Activated naive CD4-positive, alpha-beta T cell (primary cell): ENCODE measurements at regions not wholly inside any gene's neighbourhood (a gene's known extent, or its start where the extent isn't known, plus 50 kb on each side); places are given as distances from the start of the nearest gene placed in this dataset.

ENCODE experiments used
- DNase-seq, 4 experiments: peaks; one replicate each; lab custom pipeline; 2025; lab: John Stamatoyannopoulos, UW

- DNase-seq, result no peak
Observed at GRCh38 chr2:42897358-42897757, 105.0 kb upstream of the HAAO start.

GRCh38 chr2:42895791-42896135 lies 103.4 kb upstream of the HAAO start:
- no peak for DNase-seq

GRCh38 chr2:42895134-42895790 lies 102.9 kb upstream of the HAAO start:
- DNase-seq, result no peak

- no peak for DNase-seq
Observed at GRCh38 chr2:42893047-42893758, 100.8 kb upstream of the HAAO start.

GRCh38 chr2:42890791-42891355 lies 98.5 kb upstream of the HAAO start:
- no peak for DNase-seq

GRCh38 chr2:42888321-42889245 lies 96.2 kb upstream of the HAAO start:
- no peak for DNase-seq

- no peak for DNase-seq
Observed at GRCh38 chr2:42886921-42887320, 94.5 kb upstream of the HAAO start.

GRCh38 chr2:42882756-42883155 lies 90.4 kb upstream of the HAAO start:
- no peak for DNase-seq

GRCh38 chr2:42881732-42882131 lies 89.3 kb upstream of the HAAO start:
- DNase-seq, result no peak

- no peak for DNase-seq
Observed at GRCh38 chr2:42880738-42881690, 88.6 kb upstream of the HAAO start.

- DNase-seq, result no peak
Observed at GRCh38 chr2:42879913-42880737, 87.7 kb upstream of the HAAO start.

- DNase-seq, result no peak
Observed at GRCh38 chr2:42879121-42879705, 86.8 kb upstream of the HAAO start.

GRCh38 chr2:42878581-42878980 lies 86.2 kb upstream of the HAAO start:
- DNase-seq, result no peak

- no peak for DNase-seq
Observed at GRCh38 chr2:42877936-42878335, 85.6 kb upstream of the HAAO start.

- no peak for DNase-seq
Observed at GRCh38 chr2:42877511-42877910, 85.1 kb upstream of the HAAO start.

GRCh38 chr2:42876326-42876751 lies 84.0 kb upstream of the HAAO start:
- DNase-seq, result no peak

GRCh38 chr2:42875880-42876279 lies 83.5 kb upstream of the HAAO start:
- no peak for DNase-seq

- DNase-seq, result no peak
Observed at GRCh38 chr2:42874949-42875801, 82.8 kb upstream of the HAAO start.

- DNase-seq, result no peak
Observed at GRCh38 chr2:42872721-42873120, 80.3 kb upstream of the HAAO start.
